Thyroid gland (tissue), 4 donors: ENCODE measurements at regions not wholly inside any gene's neighbourhood (a gene's known extent, or its start where the extent isn't known, plus 50 kb on each side); places are given as distances from the start of the nearest gene placed in this dataset.

Experiments used
- DNase-seq, 2 donors: peaks; one replicate each; pipeline ENCODE4 v3.0.0-alpha.2; 2019
- H3K27ac ChIP-seq, 3 donors: fragments of 200-600 bp; sonication (generic); 1 replicate in 2 of 3; 2 replicates in 1 of 3; pipeline ENCODE4 v1.5.1; 2016 to 2019; ENCODE audit warnings: mild to moderate bottlenecking in 1 of 3, moderate library complexity in 1 of 3
- H3K27me3 ChIP-seq: fragments of 200-600 bp; sonication (generic); one replicate; pipeline ENCODE4 v1.5.1; 2019
- H3K36me3 ChIP-seq, 2 donors: fragments of 200-600 bp; sonication (generic); one replicate each; pipeline ENCODE4 v1.5.1; 2016 to 2019
- H3K4me1 ChIP-seq, 2 donors: fragments of 200-600 bp; sonication (generic); one replicate each; pipeline ENCODE4 v1.5.1; 2017 to 2019
- H3K4me3 ChIP-seq, 3 donors: fragments of 200-600 bp; sonication (generic); replicated peaks in 1 of 3; 1 replicate in 2 of 3; 2 replicates in 1 of 3; pipeline ENCODE4 v1.5.1; 2016; ENCODE audit warnings: mild to moderate bottlenecking in 1 of 3
- H3K9me3 ChIP-seq: fragments of 200-600 bp; sonication (generic); one replicate; pipeline ENCODE4 v1.5.1; 2017
- CTCF ChIP-seq, 6 experiments: fragments of 200-600 bp in 3 of 6; fragments of 450-650 bp in 3 of 6; sonication (generic) in 3 of 6; IDR thresholded peaks; one replicate each; pipeline ENCODE4 v1.5.1; 2016 to 2019; ENCODE audit warnings: antibody characterized with exemption in 6 of 6, mild to moderate bottlenecking in 2 of 6, inconsistent platforms in 1 of 6, moderate library complexity in 1 of 6
- POLR2A ChIP-seq, 2 donors: fragments of 450-650 bp; IDR thresholded peaks; one replicate each; pipeline ENCODE4 v1.6.1; 2017; ENCODE audit warnings: antibody characterized with exemption in 2 of 2, mild to moderate bottlenecking in 2 of 2, moderate library complexity in 1 of 2
- WGBS, 2 donors: methylation state at CpG; one replicate each; pipeline ENCODE4 v1.1.5; 2017; 5-methylcytosine and 5-hydroxymethylcytosine counted together
- intact Hi-C: fragments of 100-400 bp; cut with DNase I; formaldehyde crosslinking; loops from one replicate; pipeline ENCODE4 v1.15.1; 2023

DNA sequence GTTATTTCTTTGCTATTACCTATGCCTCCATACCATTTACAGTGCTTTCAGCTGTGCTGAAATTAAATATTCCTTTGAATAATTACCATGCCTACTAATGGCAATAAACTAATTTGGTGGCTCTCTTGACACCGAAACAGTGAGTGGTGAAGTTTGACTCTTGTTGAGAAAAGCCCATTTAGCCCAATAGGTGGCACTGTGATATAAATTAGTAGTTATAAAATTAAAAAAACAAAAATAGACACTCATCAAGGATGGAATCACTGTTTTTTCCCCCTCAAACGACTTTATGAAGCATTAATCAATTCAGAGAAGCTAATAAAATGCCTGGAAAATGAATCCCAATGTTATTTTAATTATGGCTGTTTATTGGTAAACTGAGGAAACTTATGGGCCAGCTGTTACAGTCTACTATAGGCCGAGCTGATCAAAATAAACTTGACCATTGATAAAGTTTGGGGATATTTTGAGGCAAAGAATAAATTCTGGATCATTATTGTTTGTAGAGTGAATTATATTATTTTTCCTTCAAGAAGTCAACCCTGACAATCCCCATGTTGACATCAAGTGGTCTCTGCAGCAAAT lies 339.6 kb downstream of the TRIB2 start:
- no peak for DNase-seq
- Histone ChIP-seq H3K9me3 (no peaks in the 10 kb centered on the region), H3K4me1 (no peaks in the 10 kb centered on the region), H3K27ac (no peak overlapping the region), H3K36me3 (no peaks in the 10 kb centered on the region), H3K4me3 (no peak overlapping the region), H3K27me3 (no peaks in the 10 kb centered on the region)
- intact Hi-C loops = no loop called here
- TF ChIP-seq CTCF (IDR thresholded peaks at IDR 0.05) = peak in 1 of 6 experiments; percentile 33
- TF ChIP-seq POLR2A (IDR thresholded peaks at IDR 0.05) = no peak
- 44 to 49% methylated on average over 3 of the region's 3 CpGs for WGBS, 2 donors

DNA sequence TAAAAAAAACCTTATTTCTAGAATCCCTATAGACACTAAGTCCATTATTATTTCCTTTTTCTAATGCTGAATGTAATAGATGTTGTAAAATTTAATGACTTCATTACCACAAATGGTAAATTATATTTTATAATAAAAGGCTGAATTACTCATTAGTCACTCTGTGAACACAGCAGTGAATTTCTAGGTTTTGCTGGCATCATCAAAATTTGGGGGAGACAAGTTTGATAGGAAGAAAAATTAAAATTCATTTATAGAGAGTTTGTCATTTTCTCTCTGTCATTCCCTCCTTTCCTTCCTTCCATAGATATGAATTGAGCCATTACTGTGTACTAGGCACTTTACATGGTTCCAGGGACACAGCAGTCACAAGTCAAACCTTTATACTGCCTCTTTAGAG lies 340.9 kb downstream of the TRIB2 start:
- DNase-seq = no peak
- H3K9me3 ChIP-seq = no peaks in the 10 kb centered on the region
- no peak overlapping the region for H3K4me3 ChIP-seq
- no peaks in the 10 kb centered on the region for H3K36me3 ChIP-seq
- no peak for TF ChIP-seq POLR2A (IDR thresholded peaks at IDR 0.05)
- no peak for TF ChIP-seq CTCF (IDR thresholded peaks at IDR 0.05)
- H3K4me1 ChIP-seq = no peaks in the 10 kb centered on the region
- no peak overlapping the region for H3K27ac ChIP-seq
- no peaks in the 10 kb centered on the region for H3K27me3 ChIP-seq
- intact Hi-C loops = no loop called here

- DNase-seq = no peak
- Histone ChIP-seq H3K9me3 (no peaks in the 10 kb centered on the region), H3K27ac (no peak overlapping the region), H3K36me3 (no peaks in the 10 kb centered on the region), H3K4me3 (no peak overlapping the region), H3K27me3 (no peaks in the 10 kb centered on the region), H3K4me1 (no peaks in the 10 kb centered on the region)
- intact Hi-C loops = no loop called here
- no peak for TF ChIP-seq CTCF (IDR thresholded peaks at IDR 0.05)
- no peak for TF ChIP-seq POLR2A (IDR thresholded peaks at IDR 0.05)
- 66 to 72% methylated on average over 1 of the region's 1 CpG for WGBS, 2 donors
Observed at GRCh38 chr2:13066676-13067075, 349.9 kb downstream of the TRIB2 start.

DNA sequence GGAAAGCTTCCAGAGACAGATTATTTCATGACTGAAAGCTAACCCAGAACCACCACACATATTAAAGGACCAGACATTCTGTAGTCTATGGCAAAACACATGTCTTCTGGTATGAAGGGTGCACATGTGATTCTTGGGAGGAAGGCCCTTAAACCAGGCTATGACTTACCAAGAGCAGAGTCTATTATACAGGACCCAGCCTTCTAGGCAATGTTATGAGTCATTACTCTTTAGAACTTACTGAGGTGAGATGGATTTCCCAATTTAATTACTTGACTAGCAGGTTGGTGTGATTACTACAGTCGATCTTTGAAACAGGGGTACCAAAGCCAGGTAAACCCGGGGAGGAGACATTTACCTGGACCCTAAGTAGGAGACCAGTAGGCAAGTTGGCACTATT lies 350.8 kb downstream of the TRIB2 start:
- H3K27ac ChIP-seq = no peak overlapping the region
- TF ChIP-seq POLR2A (IDR thresholded peaks at IDR 0.05) = no peak
- no peak for TF ChIP-seq CTCF (IDR thresholded peaks at IDR 0.05)

DNA sequence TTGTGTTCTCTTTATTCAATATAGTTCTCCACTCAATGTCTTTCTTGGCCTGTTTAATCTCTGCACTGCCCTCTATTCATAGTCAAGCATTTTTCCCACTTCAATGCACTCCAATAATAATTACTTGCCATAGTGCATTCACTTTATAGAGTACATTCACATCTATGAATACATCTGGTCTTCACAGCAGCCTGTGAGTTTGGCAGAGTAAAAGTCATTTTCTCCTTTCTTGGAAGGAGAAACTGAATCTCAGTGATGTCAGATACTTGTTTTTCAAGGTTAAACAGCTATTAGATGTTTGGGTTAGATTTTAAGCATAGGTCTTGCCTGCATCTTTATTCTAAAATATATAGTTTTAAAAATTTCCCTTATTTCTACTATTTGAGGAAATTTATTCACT lies 373.2 kb downstream of the TRIB2 start:
- TF ChIP-seq CTCF (IDR thresholded peaks at IDR 0.05) (no peak), POLR2A (IDR thresholded peaks at IDR 0.05) (no peak)
- intact Hi-C loops = no loop called here
- no peak for DNase-seq

More for the DNA sequence above, 350.8 kb downstream of the TRIB2 start:
- Histone ChIP-seq H3K9me3 (no peaks in the 10 kb centered on the region), H3K27me3 (no peaks in the 10 kb centered on the region), H3K4me1 (no peaks in the 10 kb centered on the region), H3K36me3 (no peaks in the 10 kb centered on the region), H3K4me3 (no peak overlapping the region)
- intact Hi-C loops = no loop called here
- no peak for DNase-seq
- 90 to 96% methylated on average over 2 of the region's 2 CpGs for WGBS, 2 donors

More for the DNA sequence above, 373.2 kb downstream of the TRIB2 start:
- no peaks in the 10 kb centered on the region for H3K4me1 ChIP-seq
- H3K27ac ChIP-seq = no peak overlapping the region
- no peaks in the 10 kb centered on the region for H3K9me3 ChIP-seq
- no peak overlapping the region for H3K4me3 ChIP-seq
- H3K36me3 ChIP-seq = no peaks in the 10 kb centered on the region
- H3K27me3 ChIP-seq = no peaks in the 10 kb centered on the region
